UCSD-AML1 (cell line): ENCODE measurements at regions not wholly inside any gene's neighbourhood (a gene's known extent, or its start where the extent isn't known, plus 50 kb on each side); places are given as distances from the start of the nearest gene placed in this dataset.
"Not testable (repeated sequence)": the region's sequence is repeated elsewhere in the genome, so short reads cannot be mapped to it uniquely, and the experiment has no call there.

Experiments
- DNase-seq: peaks from one replicate; lab custom pipeline; 2025; ENCODE audit not compliant: unreplicated experiment; lab: John Stamatoyannopoulos, UW

DNA sequence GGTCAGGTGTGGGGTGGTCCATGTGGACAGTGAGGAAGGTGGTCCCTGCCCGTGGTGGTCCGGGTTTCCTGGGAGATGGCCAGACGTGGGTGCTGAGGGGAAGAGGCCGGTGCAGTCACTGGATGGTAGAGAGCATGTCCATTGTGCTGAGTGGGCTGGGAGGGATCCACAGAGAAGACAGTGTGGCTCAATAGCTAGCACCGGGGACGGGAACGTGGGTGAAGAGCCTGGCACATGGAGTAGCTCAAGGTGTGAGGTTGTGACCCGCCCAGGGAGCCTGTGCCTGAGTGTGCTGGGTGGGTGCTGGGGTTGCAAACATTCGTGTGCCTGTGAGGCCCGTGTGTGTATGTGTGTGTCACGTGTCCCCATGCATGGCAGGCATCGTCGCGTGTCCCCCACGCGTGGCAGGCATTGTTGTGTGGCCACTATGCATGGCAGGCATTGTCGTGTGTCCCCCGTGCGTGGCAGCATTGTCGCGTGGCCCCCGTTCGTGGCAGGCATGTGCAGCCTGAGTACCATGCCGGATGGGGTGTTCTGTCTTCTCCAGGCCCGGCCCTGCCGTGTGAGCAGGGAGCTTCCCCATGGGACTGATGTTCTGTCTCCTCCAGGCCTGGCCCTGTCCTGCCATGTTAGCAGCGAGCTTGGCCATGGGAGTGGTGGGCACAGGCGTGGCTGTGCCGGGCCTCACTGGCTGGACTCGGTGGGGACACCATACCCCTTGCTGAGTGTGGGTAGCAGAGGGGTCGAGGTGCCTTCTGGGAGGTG, 205.0 kb downstream of the TMEM121 start:
- DNase-seq: not testable (repeated sequence)

- DNase-seq: no peak
Observed at GRCh38 chr14:105733081-105734065, 207.0 kb downstream of the TMEM121 start.

- DNase-seq: not testable (repeated sequence)
Observed at GRCh38 chr14:105734241-105734640, 207.9 kb downstream of the TMEM121 start.

DNA sequence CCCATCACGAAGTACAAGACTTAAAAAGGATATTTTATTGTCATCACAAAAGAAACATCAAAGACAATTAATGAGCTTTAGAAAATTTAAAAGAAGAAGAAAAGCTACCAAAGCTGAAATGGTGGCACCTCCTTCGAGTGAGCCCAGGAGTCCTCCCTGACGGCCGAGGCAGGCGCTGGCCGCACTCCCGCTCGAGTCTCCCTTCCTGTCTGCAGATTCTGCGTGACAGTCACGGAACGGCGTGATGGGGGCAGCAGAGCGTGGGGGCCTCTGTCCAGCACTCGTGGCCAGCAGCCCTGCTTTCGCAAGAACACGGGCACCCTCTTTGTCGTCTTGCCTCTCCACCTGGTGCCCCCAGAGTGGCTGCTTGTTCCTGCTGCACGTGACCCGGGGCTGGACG, 209.9 kb downstream of the TMEM121 start:
- not testable (repeated sequence) for DNase-seq

DNA sequence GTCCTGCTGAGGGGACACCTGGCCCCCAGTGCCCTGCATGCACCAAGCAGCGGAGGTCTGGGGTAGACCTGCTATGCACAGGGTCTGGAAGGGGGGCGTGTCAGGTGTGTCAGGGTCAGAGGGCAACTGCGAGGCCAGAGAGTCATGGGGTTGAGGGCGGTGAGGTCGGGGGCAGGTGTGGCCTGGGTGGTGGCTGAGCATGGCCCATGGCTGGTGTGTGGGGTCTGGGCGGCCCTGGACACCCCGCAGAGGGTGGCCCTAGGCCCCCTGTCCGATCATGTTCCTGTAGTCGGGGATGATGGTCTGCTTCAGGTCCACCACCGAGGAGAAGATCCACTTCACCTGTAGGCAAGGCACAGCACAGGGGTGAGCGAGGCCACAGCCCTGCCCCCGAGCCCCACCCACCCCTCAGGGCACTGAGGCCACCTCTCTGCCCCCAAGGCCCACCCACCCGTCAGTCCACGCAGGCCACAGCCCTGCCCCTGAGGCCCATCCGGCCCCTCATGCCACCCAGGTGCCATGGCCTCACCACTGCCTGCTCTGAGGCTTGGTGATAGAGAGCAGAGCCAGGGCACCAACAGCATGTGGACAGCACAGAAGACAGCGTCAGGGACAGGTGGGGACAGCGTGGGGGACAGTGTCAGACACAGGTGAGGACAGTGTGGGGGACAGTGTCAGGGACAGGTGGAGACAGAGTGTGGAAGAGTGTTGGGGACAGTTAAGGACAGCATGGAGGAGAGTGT, 211.3 kb downstream of the TMEM121 start:
- DNase-seq: no peak

GRCh38 chr14:105738638-105739037, 212.3 kb downstream of the TMEM121 start:
- no peak for DNase-seq

- no peak for DNase-seq
Observed at GRCh38 chr14:105739331-105740102, 213.1 kb downstream of the TMEM121 start.

- DNase-seq: not testable (repeated sequence)
Observed at GRCh38 chr14:105740272-105740671, 213.9 kb downstream of the TMEM121 start.

DNA sequence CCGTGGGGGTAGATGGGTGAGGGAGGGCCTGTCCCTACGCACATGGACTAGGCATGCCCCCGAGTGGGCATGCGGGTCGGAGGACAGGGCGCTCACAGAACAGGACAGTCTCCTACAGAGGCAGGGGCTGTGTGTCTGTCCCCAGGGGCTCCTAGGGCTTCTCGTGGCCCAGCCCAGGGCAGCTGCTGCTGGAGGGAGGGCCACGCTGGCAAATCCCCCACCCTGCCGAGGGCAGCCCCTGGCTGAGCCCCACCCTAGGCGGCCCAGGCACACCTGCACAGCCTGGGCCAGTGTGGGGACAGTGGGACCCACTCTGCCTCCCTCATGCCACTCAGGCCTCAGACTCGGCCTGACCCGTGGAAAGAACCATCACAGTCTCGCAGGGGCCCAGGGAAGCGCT, 214.6 kb downstream of the TMEM121 start:
- not testable (repeated sequence) for DNase-seq

- not testable (repeated sequence) for DNase-seq
Observed at GRCh38 chr14:105741707-105742530, 215.5 kb downstream of the TMEM121 start.

GRCh38 chr14:105742531-105742848, 216.1 kb downstream of the TMEM121 start:
- DNase-seq: no peak

- DNase-seq: not testable (repeated sequence)
Observed at GRCh38 chr14:105742904-105743701, 216.7 kb downstream of the TMEM121 start.

- not testable (repeated sequence) for DNase-seq
Observed at GRCh38 chr14:105744213-105744787, 217.9 kb downstream of the TMEM121 start.

- DNase-seq: no peak
Observed at GRCh38 chr14:105745433-105746123, 219.2 kb downstream of the TMEM121 start.

DNA sequence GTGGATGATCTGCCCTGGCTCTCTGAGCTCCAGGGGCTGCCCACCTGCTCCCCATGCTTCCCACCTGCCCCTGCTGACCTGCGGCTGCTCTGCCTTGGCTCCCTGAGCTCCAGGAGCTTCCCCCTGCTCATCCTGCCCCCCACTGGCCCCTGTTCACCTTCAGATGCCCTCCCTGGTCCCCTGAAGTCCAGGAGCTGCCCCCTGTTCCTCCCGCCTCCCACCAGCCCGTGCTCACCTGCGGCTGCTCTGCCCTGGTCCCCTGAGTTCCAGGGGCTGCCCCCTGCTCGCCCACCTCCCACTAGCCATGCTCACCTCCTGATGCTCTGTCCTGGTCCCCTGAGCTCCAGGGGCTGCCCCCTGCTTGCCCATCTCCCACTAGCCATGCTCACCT, 219.7 kb downstream of the TMEM121 start:
- DNase-seq: no peak

GRCh38 chr14:105746800-105747502, 220.6 kb downstream of the TMEM121 start:
- DNase-seq: not testable (repeated sequence)

DNA sequence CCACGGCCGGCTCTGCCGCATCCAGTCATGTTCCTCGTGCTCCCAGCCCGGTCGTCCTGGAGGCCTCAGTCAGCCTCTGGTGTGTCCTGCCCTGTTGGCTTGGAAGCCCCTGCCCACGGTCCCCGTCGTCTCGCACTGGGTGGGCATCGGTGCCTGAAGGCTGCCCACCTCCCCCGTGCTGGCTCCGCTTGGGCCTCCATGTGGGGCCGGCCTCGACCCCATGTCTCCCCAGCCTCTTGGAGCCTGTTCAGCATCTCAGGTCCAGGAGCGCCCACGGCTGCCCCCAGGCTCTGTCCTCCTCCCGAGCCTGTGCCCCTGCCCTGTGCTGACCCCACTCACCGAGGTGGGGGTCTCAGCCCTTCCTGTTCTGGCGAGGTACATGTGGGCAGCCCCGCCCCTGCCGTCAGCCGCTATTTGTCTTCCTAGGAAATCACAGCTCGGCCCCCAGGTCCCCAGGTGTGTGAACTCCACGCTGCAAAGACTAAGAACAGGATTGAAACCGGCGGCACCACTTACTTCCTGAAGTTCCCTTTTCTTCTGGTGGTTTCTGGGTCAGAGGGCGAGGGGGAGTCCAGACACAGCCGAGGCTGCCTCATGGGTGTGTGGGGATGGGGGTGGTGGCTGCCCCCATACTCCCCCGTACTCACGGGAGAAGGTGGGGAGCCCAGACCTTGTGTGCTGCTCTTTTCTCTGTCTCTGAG, 221.3 kb downstream of the TMEM121 start:
- DNase-seq: not testable (repeated sequence)
